OCI-LY1 (cell line): ENCODE measurements at regions not wholly inside any gene's neighbourhood (a gene's known extent, or its start where the extent isn't known, plus 50 kb on each side); places are given as distances from the start of the nearest gene placed in this dataset.

ENCODE experiments used
- H2AFZ ChIP-seq: fragments of 200-600 bp; sonication (generic), shearing (Covaris generic); 2 replicates; pipeline ENCODE4 v1.6.0; 2014; ENCODE audit warnings: antibody characterized with exemption, mild to moderate bottlenecking, low read length
- H3F3A ChIP-seq: fragments of 200-600 bp; sonication (generic), shearing (Covaris generic); 2 replicates; pipeline ENCODE4 v1.6.0; 2014; ENCODE audit warnings: mild to moderate bottlenecking, antibody characterized with exemption, low read length, moderate library complexity; ENCODE audit not compliant: insufficient read depth
- H3K27ac ChIP-seq: fragments of 200-600 bp; sonication (generic); 2 replicates; pipeline ENCODE4 v1.5.1; 2014; ENCODE audit warnings: low read length, mixed run types, mild to moderate bottlenecking, low read depth; ENCODE audit not compliant: poor library complexity, severe bottlenecking
- H3K27me3 ChIP-seq: fragments of 200-600 bp; sonication (generic); 2 replicates; pipeline ENCODE4 v1.6.0; 2014; ENCODE audit warnings: antibody characterized with exemption, mild to moderate bottlenecking, low read length, moderate library complexity; ENCODE audit not compliant: insufficient read depth
- H3K36me3 ChIP-seq: fragments of 200-600 bp; sonication (generic); 2 replicates; pipeline ENCODE4 v1.6.1; 2014; ENCODE audit warnings: mild to moderate bottlenecking, antibody characterized with exemption, low read length, moderate library complexity, mixed read lengths; ENCODE audit not compliant: insufficient read depth
- H3K4me1 ChIP-seq: fragments of 200-600 bp; sonication (generic); 2 replicates; pipeline ENCODE4 v1.5.1; 2014; ENCODE audit warnings: mild to moderate bottlenecking, low read length, moderate library complexity; ENCODE audit not compliant: insufficient read depth, severe bottlenecking
- H3K4me2 ChIP-seq: fragments of 200-600 bp; sonication (generic), shearing (Covaris generic); 2 replicates; pipeline ENCODE4 v1.6.1; 2014; ENCODE audit warnings: low read length
- H3K4me3 ChIP-seq: fragments of 200-600 bp; sonication (generic); 2 replicates; pipeline ENCODE4 v1.5.1; 2014; ENCODE audit warnings: low read length, low read depth, mild to moderate bottlenecking, mixed read lengths; ENCODE audit not compliant: poor library complexity, severe bottlenecking
- H3K79me2 ChIP-seq: fragments of 200-600 bp; shearing (Covaris generic); 2 replicates; pipeline ENCODE4 v1.6.1; 2016; ENCODE audit warnings: mixed run types, low read length, mixed read lengths; ENCODE audit not compliant: insufficient read depth
- H3K9ac ChIP-seq: fragments of 200-600 bp; sonication (generic), shearing (Covaris generic); 2 replicates; pipeline ENCODE4 v1.6.1; 2014; ENCODE audit warnings: mild to moderate bottlenecking, low read length, mixed read lengths
- H3K9me2 ChIP-seq: fragments of 200-600 bp; sonication (generic), shearing (Covaris generic); 2 replicates; pipeline ENCODE4 v1.6.1; 2014; ENCODE audit warnings: low read depth, mild to moderate bottlenecking, low read length, mixed read lengths
- H3K9me3 ChIP-seq: fragments of 200-600 bp; shearing (Covaris generic); 2 replicates; pipeline ENCODE4 v1.6.1; 2014; ENCODE audit warnings: low read length, mixed read lengths
- H4K20me1 ChIP-seq: fragments of 200-600 bp; sonication (generic), shearing (Covaris generic); 2 replicates; pipeline ENCODE4 v1.6.0; 2016; ENCODE audit warnings: mild to moderate bottlenecking, low read length; ENCODE audit not compliant: insufficient read depth
- EZH2 ChIP-seq: fragments of 200-600 bp; sonication (generic), shearing (Covaris generic); IDR thresholded peaks from 2 replicates; pipeline ENCODE4 v1.8.0; 2017; ENCODE audit warnings: borderline replicate concordance, mixed run types, mild to moderate bottlenecking, antibody characterized with exemption, low read length, moderate library complexity, mixed read lengths
- TF ChIP-seq, protein P1 (sequence below): fragments of 200-600 bp; sonication (generic), shearing (Covaris generic); IDR thresholded peaks from 2 replicates; pipeline ENCODE4 v1.5.1; 2017; ENCODE audit warnings: mild to moderate bottlenecking, antibody characterized with exemption, low read length, moderate library complexity, mixed read lengths

DNA sequence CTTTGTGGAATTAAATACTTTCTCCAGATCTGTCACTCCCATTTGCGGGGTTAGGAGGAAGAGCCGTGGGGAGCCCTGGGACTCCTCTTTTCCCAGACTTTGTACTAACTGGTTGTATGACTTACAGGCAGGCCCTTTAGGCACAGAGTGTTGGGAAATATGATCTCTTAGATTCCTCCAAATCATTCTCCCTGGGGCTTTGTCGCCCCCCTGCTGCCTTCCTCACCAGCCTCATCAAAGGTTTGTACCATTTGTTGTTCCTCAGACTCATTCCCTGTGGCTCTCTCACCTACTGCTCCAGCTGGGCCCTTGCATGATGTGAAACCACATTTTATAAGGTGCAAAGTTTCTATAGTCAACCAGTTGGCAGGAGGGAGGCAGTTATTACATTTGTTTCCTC is 56.4 kb downstream of the CRYGS start:
- Histone ChIP-seq H3K36me3 (no peaks in the 10 kb centered on the region), H2AFZ (no peak overlapping the region), H3F3A (no peaks in the 10 kb centered on the region), H3K4me1 (no peaks in the 10 kb centered on the region), H3K4me3 (no peak overlapping the region), H3K79me2 (no peaks in the 10 kb centered on the region), H4K20me1 (no peaks in the 10 kb centered on the region), H3K27ac (no peak overlapping the region), H3K27me3 (no peaks in the 10 kb centered on the region; the same call in 1 of the 2 replicates), H3K9ac (no peak overlapping the region), H3K9me3 (no peaks in the 10 kb centered on the region), H3K9me2 (no peaks in the 10 kb centered on the region), H3K4me2 (no peak overlapping the region)
- TF ChIP-seq, protein P1, sequence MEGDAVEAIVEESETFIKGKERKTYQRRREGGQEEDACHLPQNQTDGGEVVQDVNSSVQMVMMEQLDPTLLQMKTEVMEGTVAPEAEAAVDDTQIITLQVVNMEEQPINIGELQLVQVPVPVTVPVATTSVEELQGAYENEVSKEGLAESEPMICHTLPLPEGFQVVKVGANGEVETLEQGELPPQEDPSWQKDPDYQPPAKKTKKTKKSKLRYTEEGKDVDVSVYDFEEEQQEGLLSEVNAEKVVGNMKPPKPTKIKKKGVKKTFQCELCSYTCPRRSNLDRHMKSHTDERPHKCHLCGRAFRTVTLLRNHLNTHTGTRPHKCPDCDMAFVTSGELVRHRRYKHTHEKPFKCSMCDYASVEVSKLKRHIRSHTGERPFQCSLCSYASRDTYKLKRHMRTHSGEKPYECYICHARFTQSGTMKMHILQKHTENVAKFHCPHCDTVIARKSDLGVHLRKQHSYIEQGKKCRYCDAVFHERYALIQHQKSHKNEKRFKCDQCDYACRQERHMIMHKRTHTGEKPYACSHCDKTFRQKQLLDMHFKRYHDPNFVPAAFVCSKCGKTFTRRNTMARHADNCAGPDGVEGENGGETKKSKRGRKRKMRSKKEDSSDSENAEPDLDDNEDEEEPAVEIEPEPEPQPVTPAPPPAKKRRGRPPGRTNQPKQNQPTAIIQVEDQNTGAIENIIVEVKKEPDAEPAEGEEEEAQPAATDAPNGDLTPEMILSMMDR = no peak
- no peak for TF ChIP-seq EZH2

DNA sequence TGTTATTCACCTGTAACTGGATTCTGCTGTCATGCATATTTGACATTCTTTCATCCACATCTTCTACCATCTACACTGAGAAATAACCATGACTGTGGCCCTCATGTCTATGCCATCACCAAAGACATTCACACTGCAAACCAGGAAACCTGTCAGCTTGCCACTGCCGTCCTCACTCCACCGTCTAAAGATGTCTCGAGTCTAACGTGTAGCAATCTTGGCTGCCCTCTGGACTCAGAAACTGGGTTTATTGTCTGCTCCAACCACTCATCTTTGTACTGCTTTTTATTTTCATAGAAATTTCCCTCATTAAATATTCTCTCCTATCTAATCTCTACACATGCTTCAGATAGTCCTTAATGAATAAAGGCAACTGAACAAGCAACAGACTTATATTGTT is 57.1 kb downstream of the CRYGS start:
- Histone ChIP-seq H3K9me3 (no peaks in the 10 kb centered on the region), H2AFZ (no peak overlapping the region), H3K27ac (no peak overlapping the region), H3K9ac (no peak overlapping the region), H3K36me3 (no peaks in the 10 kb centered on the region), H3F3A (no peaks in the 10 kb centered on the region), H4K20me1 (no peaks in the 10 kb centered on the region), H3K4me1 (no peaks in the 10 kb centered on the region), H3K4me2 (no peak overlapping the region), H3K27me3 (no peaks in the 10 kb centered on the region; the same call in 1 of the 2 replicates), H3K79me2 (no peaks in the 10 kb centered on the region), H3K9me2 (no peaks in the 10 kb centered on the region), H3K4me3 (no peak overlapping the region)
- TF ChIP-seq, protein P1 = no peak
- no peak for TF ChIP-seq EZH2

DNA sequence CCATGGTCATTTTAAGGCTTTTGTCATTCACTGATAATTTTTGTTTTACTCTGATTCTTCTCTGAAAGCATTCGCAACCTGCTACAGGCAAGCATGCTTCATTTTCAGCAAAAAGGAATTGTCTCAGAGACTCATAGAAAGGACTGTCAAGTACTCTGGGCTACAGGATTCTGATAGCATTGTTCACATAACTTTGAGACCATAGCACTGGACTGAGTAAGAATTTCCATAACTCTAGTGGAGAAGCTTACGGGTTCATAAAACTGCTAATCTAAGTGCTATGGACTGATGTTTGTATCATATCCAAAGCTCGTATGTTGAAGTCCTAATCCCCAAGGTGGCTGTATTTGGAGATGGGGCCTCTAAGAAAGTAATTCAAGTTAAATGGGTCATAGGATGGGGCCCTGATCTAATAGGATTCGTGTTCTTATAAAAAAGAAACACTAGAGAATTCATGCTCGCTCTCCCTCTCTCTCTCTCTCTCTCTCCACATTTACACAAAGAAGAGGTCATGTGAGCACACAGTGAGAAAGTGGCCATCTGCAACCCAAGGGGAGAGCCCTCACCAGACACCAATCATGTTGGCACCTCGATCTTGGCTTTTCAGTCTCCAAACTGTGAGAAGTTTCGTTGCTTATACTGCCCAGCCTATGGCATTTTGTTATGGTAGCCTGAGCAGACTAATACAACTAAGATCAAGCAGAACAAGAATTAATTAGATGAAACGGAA is 60.4 kb downstream of the CRYGS start:
- no peak overlapping the region for H3K9ac ChIP-seq
- H3K79me2 ChIP-seq = no peaks in the 10 kb centered on the region
- no peak overlapping the region for H3K27ac ChIP-seq
- no peaks in the 10 kb centered on the region; the same call in 1 of the 2 replicates for H3K27me3 ChIP-seq
- no peak overlapping the region for H3K4me2 ChIP-seq
- H4K20me1 ChIP-seq = no peaks in the 10 kb centered on the region
- no peaks in the 10 kb centered on the region for H3K4me1 ChIP-seq
- H3K4me3 ChIP-seq = no peak overlapping the region
- H3F3A ChIP-seq = no peaks in the 10 kb centered on the region
- TF ChIP-seq EZH2 = no peak
- TF ChIP-seq, protein P1 = no peak
- no peak overlapping the region for H2AFZ ChIP-seq
- no peaks in the 10 kb centered on the region for H3K9me3 ChIP-seq
- no peaks in the 10 kb centered on the region for H3K36me3 ChIP-seq
- H3K9me2 ChIP-seq = no peaks in the 10 kb centered on the region
